ENCODE measurements at regions not wholly inside any gene's neighbourhood (a gene's known extent, or its start where the extent isn't known, plus 50 kb on each side); places are given as distances from the start of the nearest gene placed in this dataset.

GRCh38 chr13:85650613-85651012 lies 148.6 kb downstream of the SLITRK6 start:
- no peak for DNase-seq (ENCODE audit: low read depth)
- no peak for TF ChIP-seq CTCF (IDR thresholded peaks at IDR 0.05; ENCODE audit: insufficient read depth, low read depth, low read length, missing control alignments)
- no peak overlapping the region for H3K4me3 ChIP-seq (ENCODE audit: low read depth, low read length)

DNA sequence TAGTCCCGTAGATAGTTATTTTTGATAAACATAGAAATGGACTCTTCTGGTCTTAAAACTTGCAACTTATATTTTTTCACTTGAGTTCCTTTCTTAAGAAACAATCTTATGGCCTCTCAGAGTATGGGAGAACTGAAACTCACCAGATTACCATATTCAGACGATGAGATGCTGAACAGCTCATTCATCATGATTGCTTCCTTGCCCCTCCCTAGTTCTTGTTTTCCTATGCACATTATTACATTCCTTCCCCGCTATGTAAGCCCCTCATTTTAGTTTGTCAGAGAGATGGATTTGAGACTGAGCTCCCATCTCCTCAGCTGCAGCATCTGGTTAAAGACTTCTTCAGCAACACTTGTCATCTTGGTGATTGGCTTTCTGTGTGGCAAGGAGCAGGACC lies 158.5 kb downstream of the SLITRK6 start:
- H3K4me3 ChIP-seq (ENCODE audit: low read depth, low read length), result no peak overlapping the region
- TF ChIP-seq CTCF (IDR thresholded peaks at IDR 0.05; ENCODE audit: insufficient read depth, low read depth, low read length, missing control alignments), result no peak
- DNase-seq (ENCODE audit: low read depth), result no peak

- no peak for TF ChIP-seq CTCF (IDR thresholded peaks at IDR 0.05; ENCODE audit: insufficient read depth, low read depth, low read length, missing control alignments)
- H3K4me3 ChIP-seq (ENCODE audit: low read depth, low read length), result no peak overlapping the region
- no peak for DNase-seq (ENCODE audit: low read depth)
Measured at GRCh38 chr13:85638815-85639393, 160.3 kb downstream of the SLITRK6 start.

DNA sequence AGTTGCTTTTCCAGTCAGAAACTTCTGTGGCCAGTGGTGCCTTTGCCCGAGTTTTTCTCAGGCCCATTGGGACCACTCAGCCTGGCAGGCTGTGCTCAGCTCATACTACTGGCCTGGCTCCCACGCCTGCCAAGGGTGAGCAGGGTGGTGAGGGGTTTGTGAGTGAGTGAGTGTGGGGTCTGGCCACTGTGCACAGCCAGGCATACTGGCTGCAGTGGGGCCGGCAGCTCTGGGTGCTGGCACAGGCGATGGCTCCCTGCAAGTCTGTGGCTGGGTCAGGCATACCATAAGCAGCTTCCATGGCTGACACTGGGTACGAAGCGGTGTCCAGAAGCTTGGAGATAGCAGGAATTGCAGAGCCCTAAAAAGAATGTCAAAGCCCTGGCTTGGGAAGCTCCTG lies 161.0 kb downstream of the SLITRK6 start:
- no peak overlapping the region for H3K4me3 ChIP-seq (ENCODE audit: low read depth, low read length)
- TF ChIP-seq CTCF (IDR thresholded peaks at IDR 0.05; ENCODE audit: insufficient read depth, low read depth, low read length, missing control alignments), result no peak
- DNase-seq (ENCODE audit: low read depth), result no peak

DNA sequence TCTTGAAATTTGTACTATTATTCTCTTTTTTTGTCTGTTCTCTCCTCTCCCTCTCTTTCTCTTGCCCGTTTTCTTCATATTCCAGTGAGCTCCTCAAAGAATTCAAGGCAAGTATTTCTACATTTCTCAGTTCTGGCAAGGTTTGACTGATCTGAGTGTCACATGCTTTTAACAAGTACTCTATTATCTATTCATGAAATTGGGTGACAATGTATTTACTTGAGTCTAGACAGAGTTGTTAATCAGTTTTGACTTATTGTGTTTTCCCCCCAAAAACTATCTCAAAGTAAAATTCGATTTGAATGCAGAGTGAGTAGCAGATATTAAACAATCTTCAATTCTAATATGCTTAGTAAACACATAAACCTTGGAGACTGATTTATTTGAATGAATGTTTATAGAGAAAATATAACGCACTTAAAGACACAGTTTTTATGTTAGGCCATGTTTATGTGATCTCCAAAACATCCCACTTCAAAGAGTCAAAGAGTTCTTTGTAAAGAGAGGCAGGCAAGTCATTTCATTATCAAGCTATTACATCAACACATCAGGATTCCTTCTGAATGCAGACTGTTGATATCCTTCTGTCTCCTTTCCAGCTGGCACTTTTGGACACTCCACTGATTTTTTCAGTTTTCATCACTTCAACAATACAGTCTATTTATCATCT lies 166.6 kb downstream of the SLITRK6 start:
- TF ChIP-seq CTCF (IDR thresholded peaks at IDR 0.05; ENCODE audit: insufficient read depth, low read depth, low read length, missing control alignments), result no peak
- no peak for DNase-seq (ENCODE audit: low read depth)
- no peak overlapping the region for H3K4me3 ChIP-seq (ENCODE audit: low read depth, low read length)

GRCh38 chr13:85631801-85632200 lies 167.4 kb downstream of the SLITRK6 start:
- no peak for TF ChIP-seq CTCF (IDR thresholded peaks at IDR 0.05; ENCODE audit: insufficient read depth, low read depth, low read length, missing control alignments)
- no peak overlapping the region for H3K4me3 ChIP-seq (ENCODE audit: low read depth, low read length)
- no peak for DNase-seq (ENCODE audit: low read depth)

GRCh38 chr13:85626603-85627002 lies 172.6 kb downstream of the SLITRK6 start:
- H3K4me3 ChIP-seq (ENCODE audit: low read depth, low read length), result no peak overlapping the region
- DNase-seq (ENCODE audit: low read depth), result no peak
- no peak for TF ChIP-seq CTCF (IDR thresholded peaks at IDR 0.05; ENCODE audit: insufficient read depth, low read depth, low read length, missing control alignments)

Measured in GM12865 (cell line).